DOHH2 (cell line): ENCODE measurements at regions not wholly inside any gene's neighbourhood (a gene's known extent, or its start where the extent isn't known, plus 50 kb on each side); places are given as distances from the start of the nearest gene placed in this dataset.

Experiments used
- H3F3A ChIP-seq: fragments of 200-600 bp; sonication (generic), shearing (Covaris generic); 2 replicates; pipeline ENCODE4 v1.6.0; 2016; ENCODE audit warnings: antibody characterized with exemption, mild to moderate bottlenecking; ENCODE audit not compliant: control insufficient read depth, insufficient read depth
- H3K27ac ChIP-seq: fragments of 200-600 bp; sonication (generic); 2 replicates; pipeline ENCODE4 v1.5.1; 2014; ENCODE audit warnings: low read depth, mild to moderate bottlenecking, low read length, moderate library complexity
- H3K27me3 ChIP-seq: fragments of 200-600 bp; sonication (generic); 2 replicates; pipeline ENCODE4 v1.6.1; 2014; ENCODE audit warnings: mild to moderate bottlenecking, low read length, mixed read lengths; ENCODE audit not compliant: control insufficient read depth
- H3K36me3 ChIP-seq: fragments of 200-600 bp; sonication (generic); 2 replicates; pipeline ENCODE4 v1.6.1; 2014; ENCODE audit warnings: mild to moderate bottlenecking, low read length, moderate library complexity, mixed read lengths; ENCODE audit not compliant: control insufficient read depth
- H3K4me1 ChIP-seq: fragments of 200-600 bp; sonication (generic); 2 replicates; pipeline ENCODE4 v1.6.1; 2014; ENCODE audit warnings: mild to moderate bottlenecking, low read length, mixed read lengths; ENCODE audit not compliant: control insufficient read depth
- H3K4me2 ChIP-seq: fragments of 200-600 bp; sonication (generic); 2 replicates; pipeline ENCODE4 v1.6.0; 2014; ENCODE audit warnings: mild to moderate bottlenecking, low read length, moderate library complexity
- H3K4me3 ChIP-seq: fragments of 200-600 bp; sonication (generic); 2 replicates; pipeline ENCODE4 v1.5.1; 2014; ENCODE audit warnings: mild to moderate bottlenecking, low read length, mixed read lengths
- H3K79me2 ChIP-seq: fragments of 200-600 bp; sonication (generic); 2 replicates; pipeline ENCODE4 v1.6.1; 2014; ENCODE audit warnings: mild to moderate bottlenecking, low read length, mixed read lengths; ENCODE audit not compliant: control insufficient read depth
- H3K9me2 ChIP-seq: fragments of 200-600 bp; sonication (generic); replicated peaks from 2 replicates; pipeline ENCODE4 v1.6.1; 2014; ENCODE audit warnings: mild to moderate bottlenecking, low read length, mixed read lengths; ENCODE audit not compliant: control insufficient read depth
- H3K9me3 ChIP-seq: fragments of 200-600 bp; sonication (generic); 2 replicates; pipeline ENCODE4 v1.6.1; 2014; ENCODE audit warnings: antibody characterized with exemption, low read length, mixed read lengths; ENCODE audit not compliant: control insufficient read depth, insufficient read depth
- H4K20me1 ChIP-seq: fragments of 200-600 bp; sonication (generic); 2 replicates; pipeline ENCODE4 v1.6.0; 2014; ENCODE audit warnings: low read depth, mild to moderate bottlenecking, antibody characterized with exemption, low read length, moderate library complexity; ENCODE audit not compliant: control insufficient read depth, insufficient read depth
- EZH2phosphoT487 ChIP-seq: fragments of 200-600 bp; sonication (generic); IDR thresholded peaks from 2 replicates; pipeline ENCODE4 v1.6.1; 2017; ENCODE audit warnings: borderline replicate concordance, mild to moderate bottlenecking, antibody characterized with exemption, low read length, moderate library complexity, mixed read lengths
- TF ChIP-seq, protein P1 (sequence below): fragments of 200-600 bp; sonication (generic); IDR thresholded peaks from one replicate; pipeline ENCODE4 v1.5.1; 2014; ENCODE audit warnings: antibody characterized with exemption, mild to moderate bottlenecking, low read depth, low read length; ENCODE audit not compliant: poor library complexity, severe bottlenecking

DNA sequence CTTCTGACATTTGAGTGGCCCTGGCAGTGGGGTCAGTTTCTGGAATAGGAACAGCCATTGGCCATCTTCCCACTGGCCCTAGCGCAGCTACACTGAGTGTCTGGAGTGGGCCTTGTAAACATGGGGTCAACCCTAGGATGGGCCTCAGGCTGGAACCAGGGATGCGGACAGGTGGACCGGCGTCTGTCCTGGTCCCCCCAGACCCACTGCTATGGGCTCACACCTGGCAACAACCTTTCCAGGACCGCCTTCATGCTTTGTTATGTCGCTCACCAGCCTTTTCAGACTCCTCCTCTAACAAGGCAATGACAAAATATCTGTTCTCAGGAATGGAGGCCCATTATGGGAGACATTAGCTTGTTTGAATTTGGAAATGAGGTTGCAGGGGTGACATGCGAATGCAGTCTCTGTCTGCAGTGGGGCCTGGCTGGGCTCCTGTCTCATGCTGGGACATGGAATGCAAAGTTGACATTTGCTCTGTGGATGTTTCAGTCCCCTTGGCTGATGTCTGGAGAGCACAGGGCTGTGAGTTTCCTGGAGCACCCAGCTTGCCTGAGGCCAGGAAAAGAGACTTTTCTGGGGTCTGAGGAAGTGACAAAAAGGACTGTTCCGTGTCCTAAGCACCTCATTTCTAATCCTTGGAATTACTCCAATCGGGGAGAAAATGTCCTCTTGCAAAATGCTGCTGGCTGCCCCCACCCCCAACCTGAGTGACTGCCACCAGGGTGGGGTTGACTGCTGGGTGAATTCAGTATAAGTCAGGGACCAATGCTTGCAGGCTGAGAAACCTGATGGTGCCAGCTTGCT is 98.7 kb upstream of the PMEPA1 start:
- H3K27ac ChIP-seq, result no peak overlapping the region

DNA sequence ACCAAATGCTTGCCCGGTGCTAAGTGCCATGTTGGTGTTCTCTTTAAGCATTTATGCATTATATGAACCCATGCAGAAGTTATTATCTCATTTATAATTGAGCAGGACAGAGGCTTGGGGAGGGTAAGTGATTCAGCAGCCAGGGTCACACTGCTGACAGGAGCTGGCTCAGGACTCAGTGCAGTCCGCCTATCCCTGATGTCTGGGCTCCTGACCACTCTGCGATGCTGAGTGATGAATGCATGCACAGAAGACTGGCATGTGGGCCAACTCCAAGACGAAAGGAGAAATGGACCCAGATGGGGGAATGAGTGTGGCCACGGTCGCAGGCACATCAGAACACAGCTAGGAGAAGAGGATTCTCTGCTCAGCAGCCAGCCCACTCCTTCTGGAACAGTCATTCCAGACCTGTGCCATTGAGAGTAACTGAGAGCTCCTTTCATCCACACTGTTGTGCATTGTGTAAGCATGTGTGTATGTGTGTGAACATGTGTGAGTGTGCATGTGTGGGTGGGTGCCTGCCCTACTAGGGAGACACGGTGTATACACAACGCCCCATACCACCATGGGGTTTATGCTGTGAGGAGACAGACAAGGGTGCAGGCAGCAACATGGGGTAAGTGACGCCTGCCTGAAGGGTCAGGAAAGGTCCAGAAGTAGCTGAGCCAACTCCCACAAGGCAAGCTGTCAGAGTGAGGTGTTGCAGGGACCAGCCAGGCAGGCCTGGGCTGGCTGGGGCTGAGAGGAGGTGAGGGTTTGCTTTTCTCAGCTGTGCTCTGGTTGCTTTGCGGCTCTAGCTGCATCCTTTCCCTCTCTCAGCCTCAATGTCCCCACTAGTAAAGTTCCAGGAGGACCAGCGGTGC is 97.8 kb upstream of the PMEPA1 start:
- no peaks in the 10 kb centered on the region for H3K79me2 ChIP-seq
- H3F3A ChIP-seq, result no peaks in the 10 kb centered on the region
- H3K36me3 ChIP-seq, result no peaks in the 10 kb centered on the region
- no peaks in the 10 kb centered on the region for H3K9me3 ChIP-seq
- TF ChIP-seq, protein P1, sequence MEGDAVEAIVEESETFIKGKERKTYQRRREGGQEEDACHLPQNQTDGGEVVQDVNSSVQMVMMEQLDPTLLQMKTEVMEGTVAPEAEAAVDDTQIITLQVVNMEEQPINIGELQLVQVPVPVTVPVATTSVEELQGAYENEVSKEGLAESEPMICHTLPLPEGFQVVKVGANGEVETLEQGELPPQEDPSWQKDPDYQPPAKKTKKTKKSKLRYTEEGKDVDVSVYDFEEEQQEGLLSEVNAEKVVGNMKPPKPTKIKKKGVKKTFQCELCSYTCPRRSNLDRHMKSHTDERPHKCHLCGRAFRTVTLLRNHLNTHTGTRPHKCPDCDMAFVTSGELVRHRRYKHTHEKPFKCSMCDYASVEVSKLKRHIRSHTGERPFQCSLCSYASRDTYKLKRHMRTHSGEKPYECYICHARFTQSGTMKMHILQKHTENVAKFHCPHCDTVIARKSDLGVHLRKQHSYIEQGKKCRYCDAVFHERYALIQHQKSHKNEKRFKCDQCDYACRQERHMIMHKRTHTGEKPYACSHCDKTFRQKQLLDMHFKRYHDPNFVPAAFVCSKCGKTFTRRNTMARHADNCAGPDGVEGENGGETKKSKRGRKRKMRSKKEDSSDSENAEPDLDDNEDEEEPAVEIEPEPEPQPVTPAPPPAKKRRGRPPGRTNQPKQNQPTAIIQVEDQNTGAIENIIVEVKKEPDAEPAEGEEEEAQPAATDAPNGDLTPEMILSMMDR, result no peak
- no peak for TF ChIP-seq EZH2phosphoT487
- no peaks in the 10 kb centered on the region for H3K4me1 ChIP-seq
- no peaks in the 10 kb centered on the region for H3K9me2 ChIP-seq
- H3K4me2 ChIP-seq, result no peak overlapping the region
- H3K4me3 ChIP-seq, result no peak overlapping the region
- no peaks in the 10 kb centered on the region for H4K20me1 ChIP-seq
- H3K27ac ChIP-seq, result no peak overlapping the region
- H3K27me3 ChIP-seq, result peaks cover 7% of the 10 kb centered on the region

More for the DNA sequence above, 98.7 kb upstream of the PMEPA1 start:
- Histone ChIP-seq H3K79me2 (no peaks in the 10 kb centered on the region), H3K9me3 (no peaks in the 10 kb centered on the region), H3F3A (no peaks in the 10 kb centered on the region), H3K9me2 (no peaks in the 10 kb centered on the region), H4K20me1 (no peaks in the 10 kb centered on the region), H3K4me2 (no peak overlapping the region), H3K4me3 (no peak overlapping the region), H3K4me1 (no peaks in the 10 kb centered on the region), H3K36me3 (no peaks in the 10 kb centered on the region), H3K27me3 (peaks cover 7% of the 10 kb centered on the region)
- TF ChIP-seq EZH2phosphoT487, result no peak
- TF ChIP-seq, protein P1, result no peak

DNA sequence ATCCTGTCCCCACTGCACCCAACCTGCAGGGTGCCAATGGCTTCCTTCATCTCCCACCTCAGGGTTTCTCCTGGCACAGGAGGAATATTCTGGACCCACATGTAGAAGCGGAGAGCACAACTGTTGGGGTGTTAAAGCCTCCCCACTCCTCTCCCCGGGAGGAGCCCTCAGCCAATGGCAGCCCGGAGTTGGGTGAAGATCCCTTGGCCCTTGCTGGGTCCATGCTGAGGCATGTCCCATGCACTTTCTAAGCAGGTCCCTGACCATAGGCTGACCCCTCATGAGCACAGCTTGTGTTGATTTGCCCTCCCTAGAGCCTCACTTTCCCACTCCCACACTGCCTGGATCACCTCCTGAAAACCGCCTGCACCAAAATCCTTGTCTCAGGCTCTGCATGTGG is 97.2 kb upstream of the PMEPA1 start:
- H3K4me1 ChIP-seq, result no peaks in the 10 kb centered on the region
- peaks cover 7% of the 10 kb centered on the region for H3K27me3 ChIP-seq
- no peaks in the 10 kb centered on the region for H3F3A ChIP-seq
- no peaks in the 10 kb centered on the region for H3K9me3 ChIP-seq
- H3K36me3 ChIP-seq, result no peaks in the 10 kb centered on the region
- TF ChIP-seq, protein P1, result no peak
- TF ChIP-seq EZH2phosphoT487, result no peak
- H3K79me2 ChIP-seq, result no peaks in the 10 kb centered on the region
- H3K9me2 ChIP-seq, result no peaks in the 10 kb centered on the region
- H4K20me1 ChIP-seq, result no peaks in the 10 kb centered on the region
- no peak overlapping the region for H3K4me2 ChIP-seq
- H3K4me3 ChIP-seq, result no peak overlapping the region
- H3K27ac ChIP-seq, result no peak overlapping the region
